ENCODE measurements at regions not wholly inside any gene's neighbourhood (a gene's known extent, or its start where the extent isn't known, plus 50 kb on each side); places are given as distances from the start of the nearest gene placed in this dataset.

- Histone ChIP-seq H2AFZ (ENCODE audit: low read depth) (no peak overlapping the region), H3K9me3 (no peaks in the 10 kb centered on the region)
- POLR2A ChIA-PET = no interaction called here
Measured at GRCh38 chr4:12304905-12305304, 876.2 kb upstream of the HS3ST1 start.

GRCh38 chr4:12296366-12296765 is 867.7 kb upstream of the HS3ST1 start:
- Histone ChIP-seq H3K79me2 (ENCODE audit: insufficient read depth) (no peaks in the 10 kb centered on the region), H3K4me1 (ENCODE audit: control insufficient read depth in 1 of 2, insufficient read depth in 2 of 2, low read depth in 1 of 2, low read length in 1 of 2) (no peaks in the 10 kb centered on the region), H3K9me2 (no peaks in the 10 kb centered on the region), H3K4me3 (ENCODE audit: low read depth in 2 of 2, low read length in 1 of 2) (no peak overlapping the region), H3K9ac (no peak overlapping the region), H3K27ac (ENCODE audit: low read depth in 2 of 2, low read length in 1 of 2) (no peak overlapping the region), H4K20me1 (ENCODE audit: insufficient read depth) (no peaks in the 10 kb centered on the region), H3F3A (replicated peaks; ENCODE audit: insufficient read depth) (no peaks in the 10 kb centered on the region), H2AFZ (ENCODE audit: low read depth) (no peak overlapping the region), H3K4me2 (no peak overlapping the region), H3K27me3 (ENCODE audit: insufficient read depth) (no peaks in the 10 kb centered on the region), H3K36me3 (replicated peaks in 1 of 2; ENCODE audit: control insufficient read depth in 1 of 2, insufficient read depth in 2 of 2, low read length in 1 of 2) (no peaks in the 10 kb centered on the region), H3K9me3 (peaks cover 4% of the 10 kb centered on the region; the same call in 1 of the 2 replicates)
- no peak for DNase-seq
- TF ChIP-seq IRF3 (IDR thresholded peaks at IDR 0.05; ENCODE audit: low read depth, low read length) (no peak), EZH2phosphoT487 (IDR thresholded peaks at IDR 0.05; ENCODE audit: borderline replicate concordance, low read depth) (no peak), POLR2AphosphoS5 (IDR thresholded peaks at IDR 0.05; ENCODE audit: low read depth, low read length) (no peak), YY1 (IDR thresholded peaks at IDR 0.05; ENCODE audit: low read depth) (no peak), RXRA (IDR thresholded peaks at IDR 0.05; ENCODE audit: borderline replicate concordance, low read depth) (no peak), TEAD4 (IDR thresholded peaks at IDR 0.05; ENCODE audit: borderline replicate concordance, insufficient read depth) (no peak), EP300 (IDR thresholded peaks at IDR 0.05; ENCODE audit: borderline replicate concordance in 1 of 2, low read depth in 1 of 2, low read length in 1 of 2) (no peak), ZBTB33 (IDR thresholded peaks at IDR 0.05; ENCODE audit: borderline replicate concordance, low read depth) (no peak), MEF2A (IDR thresholded peaks at IDR 0.05; ENCODE audit: borderline replicate concordance, low read depth) (no peak), GABPA (IDR thresholded peaks at IDR 0.05; ENCODE audit: low read depth) (no peak), MAX (IDR thresholded peaks at IDR 0.05; ENCODE audit: low read depth) (no peak)
- CTCF ChIA-PET = no interaction called here
- WGBS (ENCODE audit: low lambda C conversion rate) = 5% methylated on average over 1 of the region's 1 CpG
- POLR2A ChIA-PET = no interaction called here

More at GRCh38 chr4:12304905-12305304, 876.2 kb upstream of the HS3ST1 start:
- WGBS (ENCODE audit: low lambda C conversion rate) = 32% methylated on average over 3 of the region's 3 CpGs
- H3F3A ChIP-seq (replicated peaks; ENCODE audit: insufficient read depth) = no peaks in the 10 kb centered on the region
- no peaks in the 10 kb centered on the region for H3K27me3 ChIP-seq (ENCODE audit: insufficient read depth)
- no peak for TF ChIP-seq CHD2 (IDR thresholded peaks at IDR 0.05; ENCODE audit: low read length, partially characterized antibody)
- no peak for TF ChIP-seq ZBTB33 (IDR thresholded peaks at IDR 0.05; ENCODE audit: borderline replicate concordance, low read depth)
- TF ChIP-seq RCOR1 (IDR thresholded peaks at IDR 0.05; ENCODE audit: low read length) = no peak
- TF ChIP-seq MAX (IDR thresholded peaks at IDR 0.05; ENCODE audit: low read depth) = no peak
- no peak for TF ChIP-seq YY1 (IDR thresholded peaks at IDR 0.05; ENCODE audit: low read depth)
- no peak for TF ChIP-seq RXRA (IDR thresholded peaks at IDR 0.05; ENCODE audit: borderline replicate concordance, low read depth)
- TF ChIP-seq SMC3 (IDR thresholded peaks at IDR 0.05; ENCODE audit: low read depth, low read length) = no peak
- H3K27ac ChIP-seq (ENCODE audit: low read depth in 2 of 2, low read length in 1 of 2) = no peak overlapping the region
- no peak overlapping the region for H3K4me2 ChIP-seq
- no peaks in the 10 kb centered on the region for H3K36me3 ChIP-seq (replicated peaks in 1 of 2; ENCODE audit: control insufficient read depth in 1 of 2, insufficient read depth in 2 of 2, low read length in 1 of 2)
- CTCF ChIA-PET = interaction anchor here (2.0 kb wide), 1 partner anchor 328 kb away, joined by 11 read pairs; no protein-coding TSS in a partner anchor
- no peak overlapping the region for H3K4me3 ChIP-seq (ENCODE audit: low read depth in 2 of 2, low read length in 1 of 2)
- H4K20me1 ChIP-seq (ENCODE audit: insufficient read depth) = no peaks in the 10 kb centered on the region
- H3K79me2 ChIP-seq (ENCODE audit: insufficient read depth) = no peaks in the 10 kb centered on the region
- no peaks in the 10 kb centered on the region for H3K4me1 ChIP-seq (ENCODE audit: control insufficient read depth in 1 of 2, insufficient read depth in 2 of 2, low read depth in 1 of 2, low read length in 1 of 2)
- no peaks in the 10 kb centered on the region for H3K9me2 ChIP-seq
- DNase-seq = no peak
- no peak overlapping the region for H3K9ac ChIP-seq
